ENCODE measurements at regions not wholly inside any gene's neighbourhood (a gene's known extent, or its start where the extent isn't known, plus 50 kb on each side); places are given as distances from the start of the nearest gene placed in this dataset.

DNA sequence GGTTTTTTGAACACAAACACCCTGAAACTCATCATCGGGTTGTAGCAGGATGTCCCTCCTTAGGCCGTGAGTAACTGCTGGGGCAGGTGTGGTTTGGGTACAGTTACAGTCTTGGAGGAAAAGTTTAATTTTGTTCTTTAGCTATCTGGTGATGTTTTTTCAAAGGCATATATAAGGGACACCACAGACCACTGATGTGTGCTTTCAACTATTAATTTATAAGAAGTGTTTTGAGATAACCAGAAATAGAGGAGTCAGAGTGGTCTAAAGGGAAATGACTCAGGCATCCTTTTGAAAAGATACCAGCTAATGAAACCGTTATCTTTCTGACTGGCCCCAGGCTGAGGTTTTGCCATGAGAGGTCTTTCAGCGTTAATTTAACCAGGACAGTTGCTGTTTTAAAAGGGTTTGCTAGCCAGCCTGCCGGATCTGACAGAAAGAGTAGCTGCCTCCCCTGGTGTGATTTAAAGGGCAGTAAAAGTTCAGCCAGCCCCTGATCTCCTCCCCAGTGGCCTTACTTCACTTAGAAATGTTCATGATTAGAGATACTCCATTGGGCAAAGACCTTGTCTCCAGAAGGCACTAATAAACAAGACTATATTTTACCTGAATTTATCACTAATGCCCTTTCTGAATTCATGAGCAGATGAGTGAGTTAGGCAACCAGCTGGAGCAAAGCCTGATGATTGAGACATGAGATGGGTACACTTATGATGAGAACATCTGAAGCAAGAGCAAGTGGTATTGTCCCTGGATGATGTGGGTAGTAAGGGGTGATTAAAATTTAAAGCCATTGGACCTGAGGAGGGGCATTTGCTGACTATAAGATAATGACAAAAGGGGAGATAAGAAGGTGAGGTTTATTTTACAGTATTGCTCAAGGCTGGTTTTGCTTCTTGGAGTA, 482.5 kb upstream of the TBL1XR1 start:
- H3K4me3 ChIP-seq, result no peak overlapping the region
- H3K27ac ChIP-seq, result no peak overlapping the region
- H3K36me3 ChIP-seq (ENCODE audit: low read depth, missing control alignments), result no peaks in the 10 kb centered on the region
- TF ChIP-seq, protein P1, sequence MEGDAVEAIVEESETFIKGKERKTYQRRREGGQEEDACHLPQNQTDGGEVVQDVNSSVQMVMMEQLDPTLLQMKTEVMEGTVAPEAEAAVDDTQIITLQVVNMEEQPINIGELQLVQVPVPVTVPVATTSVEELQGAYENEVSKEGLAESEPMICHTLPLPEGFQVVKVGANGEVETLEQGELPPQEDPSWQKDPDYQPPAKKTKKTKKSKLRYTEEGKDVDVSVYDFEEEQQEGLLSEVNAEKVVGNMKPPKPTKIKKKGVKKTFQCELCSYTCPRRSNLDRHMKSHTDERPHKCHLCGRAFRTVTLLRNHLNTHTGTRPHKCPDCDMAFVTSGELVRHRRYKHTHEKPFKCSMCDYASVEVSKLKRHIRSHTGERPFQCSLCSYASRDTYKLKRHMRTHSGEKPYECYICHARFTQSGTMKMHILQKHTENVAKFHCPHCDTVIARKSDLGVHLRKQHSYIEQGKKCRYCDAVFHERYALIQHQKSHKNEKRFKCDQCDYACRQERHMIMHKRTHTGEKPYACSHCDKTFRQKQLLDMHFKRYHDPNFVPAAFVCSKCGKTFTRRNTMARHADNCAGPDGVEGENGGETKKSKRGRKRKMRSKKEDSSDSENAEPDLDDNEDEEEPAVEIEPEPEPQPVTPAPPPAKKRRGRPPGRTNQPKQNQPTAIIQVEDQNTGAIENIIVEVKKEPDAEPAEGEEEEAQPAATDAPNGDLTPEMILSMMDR (IDR thresholded peaks at IDR 0.05), result no peak
- TF ChIP-seq POLR2A (IDR thresholded peaks at IDR 0.05), result no peak
- WGBS, 2 donors, result 70 to 73% methylated on average over 5 of the region's 5 CpGs
- H3K27me3 ChIP-seq, result no peaks in the 10 kb centered on the region
- no peaks in the 10 kb centered on the region for H3K4me1 ChIP-seq
- H3K9me3 ChIP-seq, result no peaks in the 10 kb centered on the region
- no peak for DNase-seq
- intact Hi-C loops (cut with DNase I; ENCODE audit: low total_unique reads), result no loop called here

- intact Hi-C loops (cut with DNase I; ENCODE audit: low total_unique reads), result no loop called here
- WGBS, 2 donors, result 97 to 100% methylated on average over 1 of the region's 1 CpG
- Histone ChIP-seq H3K4me3 (no peak overlapping the region), H3K4me1 (no peaks in the 10 kb centered on the region), H3K27me3 (no peaks in the 10 kb centered on the region), H3K9me3 (no peaks in the 10 kb centered on the region), H3K36me3 (ENCODE audit: low read depth, missing control alignments) (no peaks in the 10 kb centered on the region), H3K27ac (no peak overlapping the region)
- no peak for DNase-seq
- no peak for TF ChIP-seq POLR2A (IDR thresholded peaks at IDR 0.05)
- TF ChIP-seq, protein P1 (IDR thresholded peaks at IDR 0.05), result no peak
Observed at GRCh38 chr3:177680472-177680821, 483.2 kb upstream of the TBL1XR1 start.

GRCh38 chr3:177681156-177681555, 483.9 kb upstream of the TBL1XR1 start:
- no peak for DNase-seq
- intact Hi-C loops (cut with DNase I; ENCODE audit: low total_unique reads), result no loop called here
- no peak for TF ChIP-seq POLR2A (IDR thresholded peaks at IDR 0.05)
- TF ChIP-seq, protein P1 (IDR thresholded peaks at IDR 0.05), result no peak
- Histone ChIP-seq H3K9me3 (no peaks in the 10 kb centered on the region), H3K4me3 (no peak overlapping the region), H3K4me1 (no peaks in the 10 kb centered on the region), H3K27ac (no peak overlapping the region), H3K36me3 (ENCODE audit: low read depth, missing control alignments) (no peaks in the 10 kb centered on the region), H3K27me3 (no peaks in the 10 kb centered on the region)

DNA sequence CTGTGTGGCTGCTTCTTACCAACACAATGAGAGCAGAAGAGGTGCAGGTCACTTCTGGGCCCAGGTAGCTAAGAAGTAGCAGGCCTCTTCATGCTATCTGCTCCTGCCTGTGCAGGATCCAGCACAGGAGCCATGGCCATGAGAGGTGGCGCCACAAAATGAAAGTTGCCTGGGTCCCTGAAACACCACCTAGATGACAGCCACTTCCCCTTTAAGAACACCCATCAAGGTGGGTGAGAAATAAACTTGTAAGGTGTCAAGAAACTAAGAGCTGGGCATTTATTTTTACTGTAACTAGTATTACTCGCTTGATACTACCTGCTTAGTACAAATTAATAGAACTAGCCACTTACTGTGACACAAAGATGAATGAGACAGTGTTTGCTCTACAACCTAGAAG, 484.6 kb upstream of the TBL1XR1 start:
- Histone ChIP-seq H3K27me3 (no peaks in the 10 kb centered on the region), H3K4me3 (no peak overlapping the region), H3K36me3 (ENCODE audit: low read depth, missing control alignments) (no peaks in the 10 kb centered on the region), H3K27ac (no peak overlapping the region), H3K4me1 (no peaks in the 10 kb centered on the region), H3K9me3 (no peaks in the 10 kb centered on the region)
- no peak for DNase-seq
- TF ChIP-seq, protein P1 (IDR thresholded peaks at IDR 0.05), result no peak
- TF ChIP-seq POLR2A (IDR thresholded peaks at IDR 0.05), result no peak
- intact Hi-C loops (cut with DNase I; ENCODE audit: low total_unique reads), result no loop called here
- WGBS, 2 donors, result 85 to 96% methylated on average over 2 of the region's 2 CpGs

GRCh38 chr3:177683586-177683985, 486.3 kb upstream of the TBL1XR1 start:
- H3K36me3 ChIP-seq (ENCODE audit: low read depth, missing control alignments), result no peaks in the 10 kb centered on the region
- WGBS, 2 donors, result 81 to 85% methylated on average over 3 of the region's 3 CpGs
- no peaks in the 10 kb centered on the region for H3K9me3 ChIP-seq
- DNase-seq, result no peak
- no peak overlapping the region for H3K4me3 ChIP-seq
- intact Hi-C loops (cut with DNase I; ENCODE audit: low total_unique reads), result no loop called here
- no peak overlapping the region for H3K27ac ChIP-seq
- no peaks in the 10 kb centered on the region for H3K27me3 ChIP-seq
- no peak for TF ChIP-seq POLR2A (IDR thresholded peaks at IDR 0.05)
- TF ChIP-seq, protein P1 (IDR thresholded peaks at IDR 0.05), result no peak
- no peaks in the 10 kb centered on the region for H3K4me1 ChIP-seq

All from testis (tissue), 2 donors.